Activated CD4-positive, alpha-beta memory T cell treated with anti-CD3 and anti-CD28 coated beads, Interleukin-2, amount 10 ng/mL, durations not matched to agents 7 days and 5 days (primary cell): ENCODE measurements at regions not wholly inside any gene's neighbourhood (a gene's known extent, or its start where the extent isn't known, plus 50 kb on each side); places are given as distances from the start of the nearest gene placed in this dataset.

Experiments used
- CTCF ChIA-PET: fragments of 350-600 bp; sonication (Branson Sonifier 250); formaldehyde crosslinking; loops from one replicate; lab custom pipeline; 2021; ENCODE audit warnings: antibody characterized with exemption, inconsistent platforms; lab: Charles Lee
- POLR2A ChIA-PET: fragments of 350-600 bp; sonication (Branson Sonifier 250); formaldehyde crosslinking; loops from one replicate; lab custom pipeline; 2021; ENCODE audit warnings: antibody characterized with exemption; lab: Charles Lee
- DNase-seq: peaks from one replicate; pipeline ENCODE4 v3.0.0-alpha.2; 2020
- H3K27ac Mint-ChIP-seq: one replicate; pipeline ENCODE4 v1.8.0; 2021; ENCODE audit warnings: mild to moderate bottlenecking, mixed read lengths
- H3K27me3 Mint-ChIP-seq: one replicate; pipeline ENCODE4 v1.8.0; 2021; ENCODE audit warnings: mixed read lengths
- H3K36me3 Mint-ChIP-seq: one replicate; pipeline ENCODE4 v1.8.0; 2021; ENCODE audit warnings: low read depth, mixed read lengths
- H3K4me1 Mint-ChIP-seq: one replicate; pipeline ENCODE4 v1.8.0; 2021; ENCODE audit warnings: mixed read lengths
- H3K4me3 Mint-ChIP-seq: one replicate; pipeline ENCODE4 v1.8.0; 2021; ENCODE audit warnings: mild to moderate bottlenecking, mixed read lengths
- H3K9me3 Mint-ChIP-seq: one replicate; pipeline ENCODE4 v1.8.0; 2021; ENCODE audit warnings: mixed read lengths

GRCh38 chr7:159197066-159197975 is 52.7 kb upstream of the VIPR2 start:
- CTCF ChIA-PET = interaction anchor here (1.5 kb wide), 1 partner anchor 153 kb away, joined by 3 read pairs; no protein-coding TSS in a partner anchor
- Mint-ChIP-seq H3K4me1 (peaks cover 45% of the 10 kb centered on the region), H3K36me3 (no peaks in the 10 kb centered on the region), H3K4me3 (peak overlapping the region; percentile 57), H3K27me3 (no peaks in the 10 kb centered on the region), H3K9me3 (no peaks in the 10 kb centered on the region), H3K27ac (peak overlapping the region; percentile 95)
- POLR2A ChIA-PET = interaction anchor here (0.7 to 1.8 kb wide), 3 partner anchors 10 to 15 kb away, joined by 3 to 6 read pairs (median 3); no protein-coding TSS in a partner anchor
- DNase-seq = peak; percentile 55

- POLR2A ChIA-PET = interaction anchor here (1.5 to 1.8 kb wide), 2 partner anchors 13 to 16 kb away, joined by 3 to 6 read pairs; no protein-coding TSS in a partner anchor
Measured at GRCh38 chr7:159196584-159196983, 51.9 kb upstream of the VIPR2 start.

GRCh38 chr7:159195946-159196345 is 51.3 kb upstream of the VIPR2 start:
- peaks cover 45% of the 10 kb centered on the region for H3K4me1 Mint-ChIP-seq
- no peaks in the 10 kb centered on the region for H3K36me3 Mint-ChIP-seq
- no peak overlapping the region for H3K4me3 Mint-ChIP-seq
- peak; percentile 32 for DNase-seq
- CTCF ChIA-PET = no interaction called here
- H3K27ac Mint-ChIP-seq = peak overlapping the region; percentile 72
- POLR2A ChIA-PET = no interaction called here
- H3K27me3 Mint-ChIP-seq = no peaks in the 10 kb centered on the region
- no peaks in the 10 kb centered on the region for H3K9me3 Mint-ChIP-seq

More at GRCh38 chr7:159196584-159196983, 51.9 kb upstream of the VIPR2 start:
- H3K27me3 Mint-ChIP-seq = no peaks in the 10 kb centered on the region
- H3K4me1 Mint-ChIP-seq = peaks cover 45% of the 10 kb centered on the region
- H3K36me3 Mint-ChIP-seq = no peaks in the 10 kb centered on the region
- H3K27ac Mint-ChIP-seq = peak overlapping the region; percentile 95
- no peaks in the 10 kb centered on the region for H3K9me3 Mint-ChIP-seq
- no peak for DNase-seq
- H3K4me3 Mint-ChIP-seq = peak overlapping the region; percentile 17
- CTCF ChIA-PET = interaction anchor here (1.5 kb wide), 1 partner anchor 153 kb away, joined by 3 read pairs; no protein-coding TSS in a partner anchor
